Urothelium cell line (cell line): ENCODE measurements at regions not wholly inside any gene's neighbourhood (a gene's known extent, or its start where the extent isn't known, plus 50 kb on each side); places are given as distances from the start of the nearest gene placed in this dataset.
A peak's percentile ranks its signal among the peaks of the same experiment; 100 is the strongest.
"Not testable (repeated sequence)": the region's sequence is repeated elsewhere in the genome, so short reads cannot be mapped to it uniquely, and the experiment has no call there.

Source experiments
- DNase-seq: peaks from one replicate; pipeline ENCODE4 v3.0.0; 2011; ENCODE audit warnings: low spot score, mixed read lengths
- FAIRE-seq: peaks from 2 replicates; lab custom pipeline; 2011; peaks lifted over from hg19 to GRCh38; lab: Jason Lieb, UNC

GRCh38 chr6:19697744-19698290 is 139.4 kb upstream of the ID4 start:
- FAIRE-seq (no peak), DNase-seq (peak; percentile 43)

DNA sequence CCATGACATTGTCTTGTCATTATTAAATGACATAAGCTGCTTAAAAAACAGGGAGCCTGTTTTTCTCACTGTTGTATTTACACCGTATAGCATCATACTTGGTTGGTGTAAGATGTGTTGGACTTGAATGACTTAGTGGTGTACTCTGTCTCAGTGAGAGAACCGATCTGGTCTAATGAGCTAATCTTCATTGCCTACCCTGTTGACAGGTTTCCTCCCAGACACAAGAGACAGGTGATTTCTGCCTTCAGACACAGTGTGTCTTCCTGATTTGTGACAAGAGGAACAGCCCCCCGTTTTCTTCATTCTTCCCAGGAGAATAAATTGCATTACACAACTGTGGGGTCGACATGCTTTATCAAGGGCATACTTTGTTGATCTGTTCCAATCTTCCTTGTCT is 137.2 kb upstream of the ID4 start:
- FAIRE-seq (no peak), DNase-seq (no peak)

- FAIRE-seq: no peak
Observed at GRCh38 chr6:19705606-19706005, 131.6 kb upstream of the ID4 start.

DNA sequence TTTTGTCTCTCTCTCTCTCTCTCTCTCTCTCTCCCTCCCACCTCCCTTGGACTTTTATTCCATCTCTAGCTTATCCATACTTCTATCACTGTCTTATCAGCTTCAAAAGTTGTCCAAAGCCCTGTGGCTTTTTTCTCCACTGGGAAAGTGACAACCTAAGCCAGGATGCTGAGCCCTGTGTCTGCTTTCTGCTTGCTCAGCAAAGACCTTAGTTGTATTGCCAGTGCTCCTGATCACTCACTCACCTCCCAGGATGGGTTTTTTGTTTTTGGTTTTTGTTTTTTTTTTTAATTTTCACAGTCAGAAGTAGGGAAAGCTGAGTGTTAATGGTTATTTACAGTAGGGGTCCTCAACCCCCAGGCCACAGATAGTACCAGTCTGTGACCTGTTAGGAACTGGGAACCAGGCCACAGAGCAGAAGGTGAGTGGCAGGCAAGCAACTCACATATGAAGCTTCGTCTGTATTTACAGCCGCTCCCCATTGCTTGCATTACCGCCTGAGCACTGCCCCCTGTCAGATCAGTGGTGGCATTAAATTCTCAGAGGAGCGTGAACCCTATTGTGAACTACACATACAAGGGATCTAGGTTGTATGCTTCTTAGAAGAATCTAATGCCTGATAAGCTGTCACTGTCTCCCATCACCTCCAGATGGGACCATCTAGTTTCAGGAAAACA is 125.0 kb upstream of the ID4 start:
- DNase-seq (no peak), FAIRE-seq (no peak)

More at GRCh38 chr6:19705606-19706005, 131.6 kb upstream of the ID4 start:
- DNase-seq: no peak

DNA sequence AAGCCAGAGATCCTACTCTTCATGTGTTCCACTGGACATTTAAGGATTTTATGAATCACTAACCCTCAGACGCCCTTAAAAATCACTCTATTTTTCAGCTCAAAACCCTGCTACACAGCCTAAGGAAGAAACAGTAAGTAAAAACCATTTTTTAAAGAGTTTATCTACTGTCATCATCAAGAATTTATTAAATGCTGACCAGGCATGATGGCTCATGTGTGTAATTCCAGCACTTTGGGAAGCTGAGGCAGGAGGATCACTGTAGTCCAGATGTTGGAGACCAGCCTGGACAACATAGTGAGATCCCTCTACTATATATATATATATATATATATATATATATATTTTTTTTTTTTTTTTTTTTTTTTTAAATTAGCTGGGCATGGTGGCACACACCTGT is 124.2 kb upstream of the ID4 start:
- FAIRE-seq (no peak), DNase-seq (no peak)

- DNase-seq (no peak), FAIRE-seq (no peak)
Observed at GRCh38 chr6:19713411-19713810, 123.8 kb upstream of the ID4 start.

- FAIRE-seq: no peak
Observed at GRCh38 chr6:19713984-19714383, 123.2 kb upstream of the ID4 start.

DNA sequence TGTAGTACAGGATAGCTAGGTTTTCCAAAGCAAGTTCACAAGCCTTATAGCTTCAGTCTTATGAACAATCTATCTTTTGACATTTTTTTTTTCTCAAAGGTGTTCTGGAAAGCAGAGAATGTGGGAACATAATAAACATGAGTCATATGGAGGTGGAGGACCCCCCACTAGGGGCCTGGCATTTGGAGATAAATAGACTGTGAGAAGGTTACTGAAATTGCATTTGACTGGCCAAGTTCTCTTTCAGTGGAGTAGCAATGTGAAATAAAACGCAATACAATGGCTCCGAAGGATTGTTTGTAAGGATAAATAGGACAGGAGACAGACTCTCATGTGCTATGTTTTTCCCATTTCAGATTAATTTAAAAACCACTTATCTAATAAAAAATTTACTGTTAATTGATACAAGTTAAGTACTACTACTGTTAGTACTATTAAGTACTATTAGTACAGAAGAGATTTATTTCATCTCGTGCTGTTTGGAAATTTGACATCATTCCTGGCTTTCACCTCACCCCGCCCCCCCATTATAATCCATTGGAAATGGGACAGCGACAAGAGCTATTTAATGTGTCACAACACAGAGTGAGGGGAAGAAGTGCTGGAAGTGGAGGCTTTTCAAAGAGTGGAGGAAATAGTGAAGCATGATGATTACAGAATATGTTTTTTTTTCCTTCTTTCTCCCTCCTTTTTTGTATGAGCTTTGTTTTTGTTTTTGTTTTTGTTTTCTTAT is 122.6 kb upstream of the ID4 start:
- FAIRE-seq: no peak

More at GRCh38 chr6:19713984-19714383, 123.2 kb upstream of the ID4 start:
- DNase-seq: no peak

DNA sequence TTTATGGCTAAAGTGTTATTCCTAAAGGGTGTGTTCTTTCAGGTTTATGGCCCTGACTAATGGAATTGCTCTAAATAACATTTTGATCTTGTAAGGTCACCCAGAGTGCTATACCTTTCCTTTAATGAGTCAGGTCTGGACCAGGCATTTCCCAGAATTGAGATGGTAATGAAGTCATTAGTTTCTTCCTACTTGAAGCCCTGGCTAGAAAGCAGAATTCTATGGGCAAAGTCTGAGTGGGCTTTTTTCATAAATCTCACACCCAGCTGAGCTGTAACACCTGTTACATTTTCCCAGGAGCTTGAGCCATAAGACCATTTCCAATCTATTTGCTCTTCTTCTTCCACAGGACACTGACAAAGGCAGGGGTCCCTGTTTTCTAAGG is 122.0 kb upstream of the ID4 start:
- no peak for FAIRE-seq
- DNase-seq: no peak

More for the DNA sequence above, 122.6 kb upstream of the ID4 start:
- DNase-seq: no peak

- no peak for DNase-seq
- no peak for FAIRE-seq
Observed at GRCh38 chr6:19719691-19720128, 117.5 kb upstream of the ID4 start.

DNA sequence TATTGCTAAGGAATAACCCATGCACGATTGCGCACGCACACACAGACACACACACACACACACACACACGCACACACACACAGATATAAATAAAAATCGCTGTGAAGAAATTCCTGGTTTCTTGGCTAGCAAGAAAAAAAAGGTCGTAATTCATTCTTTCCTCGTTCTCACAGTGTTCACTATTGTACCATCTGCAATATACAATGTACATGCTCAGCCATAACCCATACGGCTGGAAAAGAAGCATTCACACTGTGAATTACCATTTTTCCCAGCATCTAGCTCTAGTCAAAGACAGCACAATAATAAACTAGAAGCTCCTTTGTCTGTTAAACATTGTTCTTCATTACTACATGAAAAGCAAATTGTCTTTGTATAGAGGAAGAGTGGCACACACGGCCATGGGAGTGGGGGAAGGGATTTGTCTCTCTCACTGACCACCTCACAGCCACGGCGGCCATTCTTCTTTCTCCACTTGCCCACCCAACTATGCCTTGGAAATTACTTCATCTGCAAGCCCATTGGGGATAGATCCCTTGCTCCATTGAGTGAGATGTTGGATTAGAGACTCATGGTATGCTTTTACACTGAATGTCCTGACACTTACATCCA is 115.3 kb upstream of the ID4 start:
- DNase-seq (no peak), FAIRE-seq (no peak)

DNA sequence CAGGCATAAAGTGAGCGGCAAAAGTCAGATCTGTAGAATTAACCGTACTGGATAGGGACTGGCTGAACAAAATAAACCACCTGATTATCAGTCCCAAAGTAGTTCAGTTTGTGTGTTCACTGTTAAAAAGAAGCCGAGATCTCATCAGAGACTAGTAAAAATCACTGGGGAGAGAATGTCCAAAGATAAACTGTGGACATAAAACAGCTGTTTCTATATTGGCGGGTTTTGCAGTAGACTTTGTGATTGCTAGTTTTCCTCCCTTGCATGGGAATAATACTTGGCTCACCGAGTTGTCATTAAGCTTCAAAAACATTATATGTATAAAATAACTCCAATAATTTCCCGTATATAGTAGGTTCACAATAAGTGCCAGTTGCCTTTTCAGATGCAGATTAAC is 114.2 kb upstream of the ID4 start:
- DNase-seq (no peak), FAIRE-seq (no peak)

- no peak for FAIRE-seq
- DNase-seq: peak; percentile 49
Observed at GRCh38 chr6:19723545-19723944, 113.6 kb upstream of the ID4 start.

DNA sequence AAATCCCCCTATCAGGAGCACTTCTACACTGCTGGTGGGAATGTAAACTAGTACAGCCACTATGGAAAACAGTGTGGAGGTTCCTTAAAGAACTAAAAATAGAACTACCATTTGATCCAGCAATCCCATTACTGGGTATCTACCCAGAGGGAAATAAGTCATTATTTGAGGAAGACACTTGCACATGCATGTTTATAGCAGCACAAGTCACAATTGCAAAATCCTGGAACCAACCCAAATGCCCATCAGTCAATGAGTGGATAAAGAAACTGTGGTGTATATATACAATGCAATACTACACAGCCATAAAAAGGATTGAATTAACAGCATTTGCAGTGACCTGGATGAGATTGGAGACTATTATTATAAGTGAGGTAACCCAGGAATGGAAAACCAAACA is 111.7 kb upstream of the ID4 start:
- DNase-seq, FAIRE-seq: not testable (repeated sequence)

DNA sequence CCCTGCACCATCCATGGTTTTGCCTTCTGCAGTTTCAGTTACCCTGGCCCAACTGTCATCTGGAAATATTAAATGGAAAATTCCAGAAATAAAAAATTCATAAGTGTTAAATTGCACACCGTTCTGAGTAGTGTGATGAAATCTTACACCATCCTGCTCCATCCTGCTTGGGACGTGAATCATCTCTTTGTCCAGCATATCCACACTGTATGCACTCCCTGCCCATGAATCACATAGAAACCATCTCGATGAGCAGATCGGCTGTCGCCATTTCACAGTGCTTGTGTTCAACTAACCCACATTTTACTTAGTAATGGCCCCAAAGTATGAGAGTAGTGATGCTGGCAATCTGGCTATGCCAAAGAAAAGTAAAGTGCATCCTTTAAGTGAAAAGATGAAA is 105.9 kb upstream of the ID4 start:
- FAIRE-seq (peak; percentile 23), DNase-seq (peak; percentile 58)

GRCh38 chr6:19734061-19734460 is 103.1 kb upstream of the ID4 start:
- FAIRE-seq (no peak), DNase-seq (no peak)

GRCh38 chr6:19734519-19734918 is 102.7 kb upstream of the ID4 start:
- DNase-seq (no peak), FAIRE-seq (no peak)

- DNase-seq (no peak), FAIRE-seq (no peak)
Observed at GRCh38 chr6:19736066-19736465, 101.1 kb upstream of the ID4 start.

DNA sequence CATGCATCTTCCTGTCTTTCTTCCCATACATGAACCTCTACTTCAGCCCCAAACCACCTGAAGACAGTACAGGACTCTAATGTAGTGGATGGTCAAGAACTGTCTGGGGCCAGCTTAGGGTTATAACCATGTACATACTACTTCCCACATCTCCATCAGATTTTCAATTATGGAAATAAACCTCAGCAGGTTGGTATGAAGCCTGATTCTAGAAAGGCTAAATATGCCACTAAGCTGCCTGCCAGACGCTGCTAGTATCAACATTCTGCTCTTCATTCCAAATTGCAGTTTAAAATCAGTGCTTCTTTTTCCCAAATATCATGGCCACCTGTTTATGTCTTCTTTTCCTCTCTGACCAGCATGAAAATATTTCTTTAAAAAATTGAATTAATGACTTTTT is 99.2 kb upstream of the ID4 start:
- FAIRE-seq (no peak), DNase-seq (no peak)

- no peak for FAIRE-seq
Observed at GRCh38 chr6:19749722-19750121, 87.4 kb upstream of the ID4 start.

GRCh38 chr6:19752746-19753145 is 84.4 kb upstream of the ID4 start:
- DNase-seq: no peak
- no peak for FAIRE-seq

More at GRCh38 chr6:19749722-19750121, 87.4 kb upstream of the ID4 start:
- no peak for DNase-seq

DNA sequence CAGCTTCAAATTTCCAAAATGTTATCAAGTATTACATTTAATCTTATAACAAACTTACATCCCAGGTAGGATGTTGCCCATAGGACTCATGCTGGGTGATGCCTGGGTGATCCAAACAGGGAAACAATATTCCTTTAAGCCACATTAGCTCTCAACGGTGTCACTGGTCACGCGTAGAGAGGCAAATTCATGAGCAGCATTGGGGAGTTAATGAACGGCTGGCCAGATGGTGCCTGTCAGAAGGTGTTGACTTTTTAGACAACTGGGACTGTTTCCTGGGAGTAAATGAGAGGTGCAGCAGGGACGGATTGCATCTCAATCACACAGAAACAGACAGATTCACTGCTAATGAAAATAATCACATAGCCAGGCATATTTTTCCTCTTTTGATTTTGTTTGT is 83.3 kb upstream of the ID4 start:
- no peak for DNase-seq

More for the DNA sequence above, 83.3 kb upstream of the ID4 start:
- no peak for FAIRE-seq
